GM06990 (cell line): ENCODE measurements at regions not wholly inside any gene's neighbourhood (a gene's known extent, or its start where the extent isn't known, plus 50 kb on each side); places are given as distances from the start of the nearest gene placed in this dataset.

Experiments used
- DNase-seq: peaks from one replicate; pipeline ENCODE4 v3.0.0-alpha.2; 2011; ENCODE audit not compliant: insufficient read length; ENCODE audit errors: extremely low read depth
- H3K27me3 ChIP-seq: replicated peaks from 2 replicates; pipeline ENCODE4 v1.6.0; 2011; ENCODE audit warnings: low read length; ENCODE audit not compliant: control insufficient read depth, insufficient read depth
- H3K36me3 ChIP-seq: 2 replicates; pipeline ENCODE4 v1.5.1; 2011; ENCODE audit warnings: low read length; ENCODE audit not compliant: control insufficient read depth, insufficient read depth
- H3K4me3 ChIP-seq: replicated peaks from 2 replicates; pipeline ENCODE4 v1.5.1; 2011; ENCODE audit warnings: low read depth, mild to moderate bottlenecking, control low read depth, low read length
- TF ChIP-seq, protein P1 (sequence below): IDR thresholded peaks from 2 replicates; pipeline ENCODE4 v1.5.1; 2011; ENCODE audit warnings: low read length, control low read depth, mild to moderate bottlenecking, inconsistent platforms; ENCODE audit not compliant: insufficient read depth, poor library complexity, severe bottlenecking

DNA sequence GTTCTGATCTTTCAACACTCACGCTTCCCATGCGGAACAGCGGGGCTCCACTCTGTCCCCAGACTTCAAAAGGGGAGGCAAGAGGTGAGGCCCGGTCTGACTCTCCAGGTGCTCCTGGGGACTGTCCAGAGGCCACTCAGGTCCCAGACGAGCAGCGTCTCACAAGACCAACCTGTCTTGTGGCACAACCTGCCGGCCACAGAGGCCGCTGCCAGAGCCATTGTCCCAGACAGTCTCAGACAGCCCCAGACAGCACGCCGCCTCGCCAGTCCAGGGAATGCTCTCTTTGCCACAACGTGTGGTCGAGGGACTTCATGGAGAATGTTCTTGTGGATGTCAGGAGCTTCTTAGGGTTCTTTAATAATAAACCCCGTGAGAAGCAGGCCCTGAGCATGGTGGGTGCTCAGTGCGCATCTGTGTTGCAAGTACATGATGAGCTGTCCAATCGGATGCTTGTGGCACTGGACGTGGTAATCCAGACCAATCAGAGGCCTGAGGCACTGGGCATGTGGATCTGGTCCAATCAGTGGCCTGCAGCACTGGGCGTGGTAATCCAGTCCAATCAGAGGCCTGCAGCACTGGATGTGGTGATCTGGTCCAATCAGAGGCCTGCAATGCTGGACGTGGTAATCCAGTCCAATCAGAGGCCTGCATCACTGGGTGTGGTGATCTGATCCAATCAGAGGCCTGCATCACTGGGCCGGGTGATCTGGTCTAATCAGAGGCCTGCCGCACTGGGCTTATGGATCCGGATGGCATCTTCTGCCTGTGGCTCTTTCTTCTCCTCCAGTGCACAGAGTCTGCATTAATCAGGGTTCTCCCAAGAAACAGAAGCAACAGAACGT lies 76.4 kb downstream of the TMEM18 start:
- Histone ChIP-seq H3K27me3 (no peaks in the 10 kb centered on the region), H3K4me3 (no peak overlapping the region), H3K36me3 (no peaks in the 10 kb centered on the region)
- TF ChIP-seq, protein P1, sequence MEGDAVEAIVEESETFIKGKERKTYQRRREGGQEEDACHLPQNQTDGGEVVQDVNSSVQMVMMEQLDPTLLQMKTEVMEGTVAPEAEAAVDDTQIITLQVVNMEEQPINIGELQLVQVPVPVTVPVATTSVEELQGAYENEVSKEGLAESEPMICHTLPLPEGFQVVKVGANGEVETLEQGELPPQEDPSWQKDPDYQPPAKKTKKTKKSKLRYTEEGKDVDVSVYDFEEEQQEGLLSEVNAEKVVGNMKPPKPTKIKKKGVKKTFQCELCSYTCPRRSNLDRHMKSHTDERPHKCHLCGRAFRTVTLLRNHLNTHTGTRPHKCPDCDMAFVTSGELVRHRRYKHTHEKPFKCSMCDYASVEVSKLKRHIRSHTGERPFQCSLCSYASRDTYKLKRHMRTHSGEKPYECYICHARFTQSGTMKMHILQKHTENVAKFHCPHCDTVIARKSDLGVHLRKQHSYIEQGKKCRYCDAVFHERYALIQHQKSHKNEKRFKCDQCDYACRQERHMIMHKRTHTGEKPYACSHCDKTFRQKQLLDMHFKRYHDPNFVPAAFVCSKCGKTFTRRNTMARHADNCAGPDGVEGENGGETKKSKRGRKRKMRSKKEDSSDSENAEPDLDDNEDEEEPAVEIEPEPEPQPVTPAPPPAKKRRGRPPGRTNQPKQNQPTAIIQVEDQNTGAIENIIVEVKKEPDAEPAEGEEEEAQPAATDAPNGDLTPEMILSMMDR: no peak
- no peak for DNase-seq

DNA sequence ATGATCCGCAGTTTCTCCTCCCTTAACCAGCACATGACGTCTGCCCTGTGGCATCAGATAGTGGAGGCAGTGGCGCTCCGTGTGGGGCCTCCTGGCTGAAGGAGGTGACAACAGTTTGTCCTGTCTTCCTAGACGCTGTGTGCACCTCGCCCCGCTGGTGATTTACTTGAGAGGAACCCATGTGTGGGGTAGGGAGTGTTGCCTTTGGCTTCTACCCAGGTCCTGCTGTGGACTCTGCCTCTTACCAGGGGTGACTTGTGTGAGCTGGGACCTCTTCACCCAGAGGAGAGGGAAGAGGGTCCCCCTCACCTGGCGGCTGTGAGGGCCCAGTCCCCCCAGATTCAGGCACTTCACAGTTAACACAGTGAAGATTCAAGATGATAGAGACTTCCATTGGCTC lies 77.6 kb downstream of the TMEM18 start:
- DNase-seq: no peak
- Histone ChIP-seq H3K27me3 (no peaks in the 10 kb centered on the region), H3K4me3 (no peak overlapping the region), H3K36me3 (no peaks in the 10 kb centered on the region)
- TF ChIP-seq, protein P1: no peak

DNA sequence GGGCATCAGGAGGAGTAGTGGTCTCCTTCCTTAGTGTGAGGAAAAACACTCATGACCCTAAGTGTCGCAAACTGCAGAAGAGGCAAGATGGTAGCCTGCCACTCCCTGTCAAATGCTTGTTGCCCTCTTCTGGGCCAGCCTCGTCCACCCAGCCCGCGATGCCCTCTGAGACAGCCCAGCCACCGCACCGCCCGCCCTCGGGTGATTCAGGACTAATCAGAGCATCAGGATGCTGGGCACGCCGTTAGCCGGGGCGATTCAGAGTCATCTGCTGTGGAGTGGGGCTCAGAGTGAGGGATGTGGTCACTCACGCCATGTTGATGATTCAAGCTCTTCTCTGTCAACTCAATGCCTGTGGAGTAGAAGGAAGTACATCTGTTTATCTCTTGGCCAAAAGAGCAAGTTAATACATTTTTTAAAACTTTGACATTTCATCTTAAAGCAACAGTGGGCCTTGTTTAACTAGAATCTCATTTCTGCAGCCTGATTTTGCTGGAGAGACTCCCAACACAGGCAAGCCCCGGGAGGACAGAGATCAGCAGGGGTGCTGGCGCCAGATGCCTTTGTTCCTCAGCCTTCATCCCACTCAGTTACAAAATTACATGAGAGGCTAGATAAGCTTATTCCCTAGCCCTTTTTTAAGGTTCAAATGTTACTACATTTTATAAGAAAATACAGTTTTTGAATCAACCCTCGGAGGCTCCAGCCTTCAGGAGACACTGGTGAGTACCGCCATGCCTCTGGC lies 79.0 kb downstream of the TMEM18 start:
- Histone ChIP-seq H3K36me3 (no peaks in the 10 kb centered on the region), H3K4me3 (no peak overlapping the region), H3K27me3 (no peaks in the 10 kb centered on the region)
- TF ChIP-seq, protein P1: no peak
- no peak for DNase-seq

DNA sequence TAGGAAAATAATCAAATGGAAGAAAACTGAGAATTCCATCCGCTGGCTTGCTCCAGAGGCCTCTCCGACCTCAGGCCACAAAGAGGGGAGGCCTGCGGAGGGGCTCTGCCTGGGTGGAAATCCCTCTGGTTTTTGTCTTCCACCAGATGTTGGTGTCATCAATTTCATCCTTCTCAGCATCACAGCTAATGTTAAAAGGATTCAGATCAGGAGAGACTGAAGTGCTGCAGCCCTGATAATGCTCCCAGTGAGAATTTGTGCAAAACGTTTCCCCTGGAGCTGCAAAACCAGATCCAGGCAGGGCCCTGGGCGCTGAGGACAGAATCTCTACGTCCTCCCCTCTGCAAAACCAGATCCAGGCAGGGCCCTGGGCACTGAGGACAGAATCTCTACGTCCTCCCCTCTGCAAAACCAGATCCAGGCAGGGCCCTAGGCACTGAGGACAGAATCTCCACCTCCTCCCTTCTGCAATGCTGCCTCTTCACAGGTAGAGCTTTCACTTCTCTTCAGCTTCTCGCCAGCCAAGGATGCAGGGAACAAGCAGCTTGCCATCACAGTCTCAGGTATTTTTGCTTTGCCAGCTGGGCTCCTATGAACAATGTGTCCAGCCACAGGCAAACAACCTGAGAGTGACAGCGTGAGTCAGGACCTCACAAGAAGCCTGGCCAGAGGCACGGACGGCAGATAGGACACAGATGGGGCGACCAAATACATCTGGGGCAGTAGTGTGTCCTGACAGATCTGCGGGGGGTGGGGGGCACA lies 81.2 kb downstream of the TMEM18 start:
- no peak for DNase-seq
- no peaks in the 10 kb centered on the region for H3K27me3 ChIP-seq
- TF ChIP-seq, protein P1: no peak
- H3K4me3 ChIP-seq: no peak overlapping the region
- no peaks in the 10 kb centered on the region for H3K36me3 ChIP-seq

DNA sequence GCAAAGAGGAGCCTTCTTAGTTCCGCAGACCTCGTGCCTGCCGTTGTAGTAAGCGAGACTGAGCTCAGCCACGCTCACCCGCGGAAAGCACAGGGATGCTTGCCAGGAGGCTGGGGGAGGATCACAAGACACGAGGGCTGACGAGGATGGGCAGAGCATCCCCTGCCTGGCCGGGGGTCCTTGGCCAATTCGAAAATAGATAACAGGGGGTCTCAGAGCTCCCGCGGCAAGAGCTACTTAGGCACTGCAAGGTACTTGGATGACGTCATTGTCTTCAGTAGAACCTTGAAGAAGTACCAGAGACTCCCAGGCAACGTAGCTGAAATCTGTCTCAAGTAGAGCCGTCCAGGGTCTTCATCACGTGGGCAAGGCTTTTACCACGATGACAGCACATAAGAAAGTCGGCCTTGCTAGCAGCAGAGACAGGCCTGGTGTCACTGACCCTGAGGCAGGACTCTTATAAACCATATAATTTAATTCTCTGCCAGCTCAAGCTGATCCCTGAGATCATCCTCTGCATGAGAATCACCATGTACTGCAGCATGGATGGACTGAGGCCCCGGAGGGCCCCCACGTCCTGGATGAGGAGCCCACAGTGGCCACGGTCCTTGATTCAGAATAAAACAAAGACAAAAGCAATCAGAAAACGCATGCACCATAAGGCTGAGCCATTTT lies 81.9 kb downstream of the TMEM18 start:
- Histone ChIP-seq H3K27me3 (no peaks in the 10 kb centered on the region), H3K36me3 (no peaks in the 10 kb centered on the region), H3K4me3 (no peak overlapping the region)
- TF ChIP-seq, protein P1: no peak
- no peak for DNase-seq
